Tibial nerve (tissue), 4 donors: ENCODE measurements at regions not wholly inside any gene's neighbourhood (a gene's known extent, or its start where the extent isn't known, plus 50 kb on each side); places are given as distances from the start of the nearest gene placed in this dataset.

Source experiments
- DNase-seq, 2 donors: peaks; one replicate each; pipeline ENCODE4 v3.0.0-alpha.2; 2019; ENCODE audit warnings: low spot score in 2 of 2
- H3K27ac ChIP-seq, 4 donors: fragments of 200-600 bp; sonication (generic) in 3 of 4; one replicate each; pipeline ENCODE4 v1.5.1; 2017 to 2019; ENCODE audit warnings: mild to moderate bottlenecking in 1 of 4
- H3K27me3 ChIP-seq, 2 donors: fragments of 200-600 bp; sonication (generic) in 1 of 2; one replicate each; pipeline versions ENCODE4 v1.5.1 to v1.6.0; 2017 to 2019
- H3K36me3 ChIP-seq, 3 donors: fragments of 200-600 bp; sonication (generic); one replicate each; pipeline ENCODE4 v1.5.1; 2018 to 2019
- H3K4me1 ChIP-seq, 4 donors: fragments of 200-600 bp; sonication (generic) in 3 of 4; one replicate each; pipeline ENCODE4 v1.5.1; 2017 to 2019
- H3K4me3 ChIP-seq, 4 donors: fragments of 200-600 bp; sonication (generic) in 3 of 4; one replicate each; pipeline ENCODE4 v1.5.1; 2017 to 2019; ENCODE audit warnings: mild to moderate bottlenecking in 1 of 4, moderate library complexity in 1 of 4
- H3K9me3 ChIP-seq, 4 donors: fragments of 200-600 bp; sonication (generic) in 3 of 4; one replicate each; pipeline ENCODE4 v1.5.1; 2017 to 2019
- CTCF ChIP-seq, 5 experiments: fragments of 200-600 bp in 3 of 5; fragments of 450-650 bp in 2 of 5; sonication (generic) in 3 of 5; IDR thresholded peaks; one replicate each; pipeline ENCODE4 v1.5.1; 2016 to 2019; ENCODE audit warnings: antibody characterized with exemption in 5 of 5, mild to moderate bottlenecking in 3 of 5, moderate library complexity in 2 of 5
- EP300 ChIP-seq, 2 donors: sonication (generic); formaldehyde crosslinking; IDR thresholded peaks; one replicate each; pipeline ENCODE4 v1.6.1; 2017; ENCODE audit warnings: antibody characterized with exemption in 2 of 2, mild to moderate bottlenecking in 1 of 2
- POLR2A ChIP-seq, 2 donors: fragments of 450-650 bp; IDR thresholded peaks; one replicate each; pipeline ENCODE4 v1.6.1; 2017; ENCODE audit warnings: antibody characterized with exemption in 2 of 2, mild to moderate bottlenecking in 2 of 2, moderate library complexity in 2 of 2
- WGBS, 2 donors: methylation state at CpG; one replicate each; pipeline ENCODE4 v1.1.5; 2018; 5-methylcytosine and 5-hydroxymethylcytosine counted together

- Histone ChIP-seq H3K9me3 (no peaks in the 10 kb centered on the region), H3K36me3 (no peaks in the 10 kb centered on the region), H3K27ac (peak overlapping the region in 2 of 4 donors; percentile 54 to 62), H3K4me1 (peaks cover 0 to 61% (median 11%) of the 10 kb centered on the region in 4 donors), H3K27me3 (no peaks in the 10 kb centered on the region), H3K4me3 (no peak overlapping the region)
- 62 to 78% methylated on average over 6 of the region's 6 CpGs for WGBS, 2 donors
- DNase-seq = no peak
- no peak for TF ChIP-seq EP300 (IDR thresholded peaks at IDR 0.05)
- TF ChIP-seq CTCF (IDR thresholded peaks at IDR 0.05) = no peak
- TF ChIP-seq POLR2A (IDR thresholded peaks at IDR 0.05) = no peak
Measured at GRCh38 chr19:34310494-34310981, 54.5 kb upstream of the GPI start.

- H3K27ac ChIP-seq = no peak overlapping the region
- no peak for DNase-seq
- H3K4me3 ChIP-seq = no peak overlapping the region
- no peaks in the 10 kb centered on the region for H3K27me3 ChIP-seq
- no peak for TF ChIP-seq EP300 (IDR thresholded peaks at IDR 0.05)
- no peak for TF ChIP-seq POLR2A (IDR thresholded peaks at IDR 0.05)
- no peak for TF ChIP-seq CTCF (IDR thresholded peaks at IDR 0.05)
- peaks cover 0 to 61% (median 20%) of the 10 kb centered on the region in 4 donors for H3K4me1 ChIP-seq
- no peaks in the 10 kb centered on the region for H3K9me3 ChIP-seq
- H3K36me3 ChIP-seq = no peaks in the 10 kb centered on the region
- 84 to 90% methylated on average over 6 of the region's 6 CpGs for WGBS, 2 donors
Measured at GRCh38 chr19:34313188-34313587, 51.8 kb upstream of the GPI start.

GRCh38 chr19:34314437-34315313 lies 50.3 kb upstream of the GPI start:
- Histone ChIP-seq H3K27ac (no peak overlapping the region), H3K4me1 (peaks cover 0 to 66% (median 22%) of the 10 kb centered on the region in 4 donors), H3K4me3 (no peak overlapping the region), H3K27me3 (no peaks in the 10 kb centered on the region), H3K36me3 (no peaks in the 10 kb centered on the region), H3K9me3 (no peaks in the 10 kb centered on the region)
- WGBS, 2 donors = 54 to 59% methylated on average over 4 of the region's 4 CpGs
- TF ChIP-seq EP300 (IDR thresholded peaks at IDR 0.05) (no peak), POLR2A (IDR thresholded peaks at IDR 0.05) (no peak), CTCF (IDR thresholded peaks at IDR 0.05) (no peak)
- DNase-seq = no peak
